Activated T-cell treated with anti-CD3 and anti-CD28 coated beads for 4 hours (primary cell): ENCODE measurements at regions not wholly inside any gene's neighbourhood (a gene's known extent, or its start where the extent isn't known, plus 50 kb on each side); places are given as distances from the start of the nearest gene placed in this dataset.
A peak's percentile ranks its signal among the peaks of the same experiment; 100 is the strongest.
"Not testable (repeated sequence)": the region's sequence is repeated elsewhere in the genome, so short reads cannot be mapped to it uniquely, and the experiment has no call there.

ENCODE experiments used
- DNase-seq: peaks from one replicate; pipeline ENCODE4 v3.0.0-alpha.2; 2020

- DNase-seq = no peak
These were observed 69.9 kb upstream of the TARDBP start for GRCh38 chr1:10942542-10942912.

GRCh38 chr1:10943041-10943440 is 69.4 kb upstream of the TARDBP start:
- DNase-seq = no peak

GRCh38 chr1:10943991-10944730 is 68.3 kb upstream of the TARDBP start:
- DNase-seq = no peak

- DNase-seq = no peak
These were observed 66.4 kb upstream of the TARDBP start for GRCh38 chr1:10945991-10946509.

GRCh38 chr1:10947181-10947580 is 65.3 kb upstream of the TARDBP start:
- DNase-seq = no peak

- no peak for DNase-seq
These were observed 64.6 kb upstream of the TARDBP start for GRCh38 chr1:10947691-10948462.

GRCh38 chr1:10948463-10948775 is 64.0 kb upstream of the TARDBP start:
- no peak for DNase-seq

- DNase-seq = no peak
These were observed 61.9 kb upstream of the TARDBP start for GRCh38 chr1:10950316-10951172.

- not testable (repeated sequence) for DNase-seq
These were observed 61.2 kb upstream of the TARDBP start for GRCh38 chr1:10951298-10951697.

GRCh38 chr1:10951961-10952360 is 60.5 kb upstream of the TARDBP start:
- DNase-seq = no peak

GRCh38 chr1:10953505-10954193 is 58.8 kb upstream of the TARDBP start:
- DNase-seq = no peak

GRCh38 chr1:10957133-10957532 is 55.3 kb upstream of the TARDBP start:
- DNase-seq = no peak

- DNase-seq = no peak
These were observed 53.8 kb upstream of the TARDBP start for GRCh38 chr1:10958614-10959013.

GRCh38 chr1:10960411-10961299 is 51.8 kb upstream of the TARDBP start:
- DNase-seq = peak; percentile 76

GRCh38 chr1:10961300-10961833 is 51.1 kb upstream of the TARDBP start:
- no peak for DNase-seq

GRCh38 chr1:10962483-10962882 is 50.0 kb upstream of the TARDBP start:
- no peak for DNase-seq
